Ascending aorta (tissue), 2 donors: ENCODE measurements at regions not wholly inside any gene's neighbourhood (a gene's known extent, or its start where the extent isn't known, plus 50 kb on each side); places are given as distances from the start of the nearest gene placed in this dataset.

ENCODE experiments used
- DNase-seq, 2 donors: peaks; one replicate each; pipeline ENCODE4 v3.0.0-alpha.2; 2019; ENCODE audit warnings: low spot score in 2 of 2
- H3K27ac ChIP-seq, 2 donors: fragments of 200-600 bp; sonication (generic); one replicate each; pipeline ENCODE4 v1.5.1; 2016 to 2017; ENCODE audit warnings: mild to moderate bottlenecking in 1 of 2
- H3K27me3 ChIP-seq: fragments of 200-600 bp; sonication (generic); one replicate; pipeline ENCODE4 v1.5.1; 2017
- H3K36me3 ChIP-seq, 2 donors: fragments of 200-600 bp; sonication (generic); one replicate each; pipeline ENCODE4 v1.5.1; 2016
- H3K4me1 ChIP-seq, 2 donors: fragments of 200-600 bp; sonication (generic); one replicate each; pipeline ENCODE4 v1.5.1; 2016 to 2017; ENCODE audit warnings: mild to moderate bottlenecking in 1 of 2
- H3K4me3 ChIP-seq, 2 donors: fragments of 200-600 bp; sonication (generic); one replicate each; pipeline ENCODE4 v1.5.1; 2016 to 2017; ENCODE audit warnings: mild to moderate bottlenecking in 1 of 2
- H3K9me3 ChIP-seq, 2 donors: fragments of 200-600 bp; sonication (generic); one replicate each; pipeline ENCODE4 v1.5.1; 2016
- CTCF ChIP-seq, 3 experiments: fragments of 200-600 bp in 2 of 3; fragments of 450-650 bp in 1 of 3; sonication (generic) in 2 of 3; IDR thresholded peaks; one replicate each; pipeline ENCODE4 v1.5.1; 2016 to 2019; ENCODE audit warnings: antibody characterized with exemption in 3 of 3, mild to moderate bottlenecking in 1 of 3, moderate library complexity in 1 of 3
- intact Hi-C: fragments of 100-400 bp; cut with DNase I; formaldehyde crosslinking; loops from one replicate; pipeline ENCODE4 v1.15.1; 2023

GRCh38 chr7:137091396-137091795 is 222.9 kb downstream of the CHRM2 start:
- H3K27me3 ChIP-seq = no peaks in the 10 kb centered on the region
- no peak overlapping the region for H3K27ac ChIP-seq
- H3K9me3 ChIP-seq = no peaks in the 10 kb centered on the region
- H3K4me3 ChIP-seq = no peak overlapping the region
- TF ChIP-seq CTCF (IDR thresholded peaks at IDR 0.05) = no peak
- DNase-seq = no peak
- H3K36me3 ChIP-seq = no peaks in the 10 kb centered on the region
- H3K4me1 ChIP-seq = no peaks in the 10 kb centered on the region
- intact Hi-C loops = no loop called here

GRCh38 chr7:137086896-137087295 is 218.4 kb downstream of the CHRM2 start:
- Histone ChIP-seq H3K36me3 (no peaks in the 10 kb centered on the region), H3K4me3 (no peak overlapping the region), H3K27ac (no peak overlapping the region), H3K9me3 (no peaks in the 10 kb centered on the region), H3K27me3 (no peaks in the 10 kb centered on the region), H3K4me1 (no peaks in the 10 kb centered on the region)
- TF ChIP-seq CTCF (IDR thresholded peaks at IDR 0.05) = no peak
- no peak for DNase-seq
- intact Hi-C loops = no loop called here

GRCh38 chr7:137084607-137085380 is 216.3 kb downstream of the CHRM2 start:
- intact Hi-C loops = no loop called here
- Histone ChIP-seq H3K27me3 (no peaks in the 10 kb centered on the region), H3K9me3 (no peaks in the 10 kb centered on the region), H3K4me1 (no peaks in the 10 kb centered on the region), H3K4me3 (no peak overlapping the region), H3K27ac (no peak overlapping the region), H3K36me3 (no peaks in the 10 kb centered on the region)
- TF ChIP-seq CTCF (IDR thresholded peaks at IDR 0.05) = no peak
- no peak for DNase-seq

- Histone ChIP-seq H3K27ac (no peak overlapping the region), H3K36me3 (no peaks in the 10 kb centered on the region), H3K27me3 (no peaks in the 10 kb centered on the region), H3K4me1 (no peaks in the 10 kb centered on the region), H3K4me3 (no peak overlapping the region), H3K9me3 (no peaks in the 10 kb centered on the region)
- intact Hi-C loops = no loop called here
- no peak for DNase-seq
- no peak for TF ChIP-seq CTCF (IDR thresholded peaks at IDR 0.05)
Measured at GRCh38 chr7:137082391-137082790, 213.9 kb downstream of the CHRM2 start.

GRCh38 chr7:137081321-137082093 is 213.1 kb downstream of the CHRM2 start:
- H3K4me3 ChIP-seq = no peak overlapping the region
- no peaks in the 10 kb centered on the region for H3K36me3 ChIP-seq
- no peaks in the 10 kb centered on the region for H3K9me3 ChIP-seq
- no peak for TF ChIP-seq CTCF (IDR thresholded peaks at IDR 0.05)
- intact Hi-C loops = no loop called here
- DNase-seq = no peak
- no peak overlapping the region for H3K27ac ChIP-seq
- no peaks in the 10 kb centered on the region for H3K27me3 ChIP-seq
- H3K4me1 ChIP-seq = no peaks in the 10 kb centered on the region
